Mesendoderm (in vitro differentiated cells): ENCODE measurements at regions not wholly inside any gene's neighbourhood (a gene's known extent, or its start where the extent isn't known, plus 50 kb on each side); places are given as distances from the start of the nearest gene placed in this dataset.
A peak's percentile ranks its signal among the peaks of the same experiment; 100 is the strongest.

Experiments
- DNase-seq: peaks from one replicate; pipeline ENCODE4 v3.0.0; 2013
- H2AK5ac ChIP-seq: 2 replicates; pipeline ENCODE4 v1.6.1; 2013; ENCODE audit warnings: low read length, inconsistent platforms
- H2BK120ac ChIP-seq: 2 replicates; pipeline ENCODE4 v1.6.1; 2013; ENCODE audit warnings: low read depth, mild to moderate bottlenecking, low read length, moderate library complexity, mixed read lengths
- H2BK15ac ChIP-seq: replicated peaks from 2 replicates; pipeline ENCODE4 v1.6.1; 2013; ENCODE audit warnings: low read depth, mild to moderate bottlenecking, moderate library complexity
- H2BK5ac ChIP-seq: 2 replicates; pipeline ENCODE4 v1.6.1; 2013; ENCODE audit warnings: low read length, inconsistent platforms
- H3K18ac ChIP-seq: 2 replicates; pipeline ENCODE4 v1.6.1; 2013; ENCODE audit warnings: mild to moderate bottlenecking, low read length, mixed read lengths
- H3K23ac ChIP-seq: one replicate; pipeline ENCODE4 v1.6.1; 2013; ENCODE audit warnings: low read length
- H3K27ac ChIP-seq: 2 replicates; pipeline ENCODE4 v1.5.1; 2013; ENCODE audit warnings: low read depth, mild to moderate bottlenecking, inconsistent platforms, low read length, moderate library complexity
- H3K27me3 ChIP-seq: 2 replicates; pipeline ENCODE4 v1.6.1; 2013; ENCODE audit warnings: low read length, control low read depth, mild to moderate bottlenecking, inconsistent platforms; ENCODE audit not compliant: insufficient read depth, poor library complexity
- H3K36me3 ChIP-seq: 2 replicates; pipeline ENCODE4 v1.6.1; 2013; ENCODE audit warnings: low read length, inconsistent platforms; ENCODE audit not compliant: control insufficient read depth, insufficient read depth
- H3K4ac ChIP-seq: one replicate; pipeline ENCODE4 v1.6.1; 2013; ENCODE audit warnings: low read depth, mild to moderate bottlenecking, low read length, moderate library complexity
- H3K4me1 ChIP-seq: 2 replicates; pipeline ENCODE4 v1.6.1; 2013; ENCODE audit warnings: low read depth, low read length, inconsistent platforms; ENCODE audit not compliant: control insufficient read depth
- H3K4me2 ChIP-seq: 2 replicates; pipeline ENCODE4 v1.6.1; 2013; ENCODE audit warnings: low read length
- H3K4me3 ChIP-seq: 2 replicates; pipeline ENCODE4 v1.5.1; 2013; ENCODE audit warnings: mild to moderate bottlenecking, low read length
- H3K56ac ChIP-seq: one replicate; pipeline ENCODE4 v1.6.1; 2013; ENCODE audit warnings: low read length
- H3K79me1 ChIP-seq: 2 replicates; pipeline ENCODE4 v1.6.1; 2013; ENCODE audit warnings: low read length, inconsistent platforms
- H3K79me2 ChIP-seq: 2 replicates; pipeline ENCODE4 v1.6.1; 2013; ENCODE audit warnings: mild to moderate bottlenecking, low read length; ENCODE audit not compliant: control insufficient read depth, insufficient read depth
- H3K9ac ChIP-seq: 2 replicates; pipeline ENCODE4 v1.6.1; 2013; ENCODE audit warnings: low read length, inconsistent platforms
- H4K5ac ChIP-seq: one replicate; pipeline ENCODE4 v1.6.1; 2013; ENCODE audit warnings: low read length
- H4K8ac ChIP-seq: one replicate; pipeline ENCODE4 v1.6.1; 2013; ENCODE audit warnings: low read depth, mild to moderate bottlenecking, control low read depth, low read length, moderate library complexity
- WGBS: extraction: QIAGEN DNeasy Blood & Tissue Kit; methylation state at CpG from one replicate; pipeline ENCODE4 v1.1.7; 2013; ENCODE audit warnings: low lambda C conversion rate, missing lambda C conversion rate; ENCODE audit not compliant: insufficient coverage; ENCODE audit errors: extremely low coverage; 5-methylcytosine and 5-hydroxymethylcytosine counted together

GRCh38 chr13:103546271-103546670 lies 480.1 kb upstream of the SLC10A2 start:
- H3K4me2 ChIP-seq, result no peak overlapping the region
- no peaks in the 10 kb centered on the region for H3K79me2 ChIP-seq
- no peaks in the 10 kb centered on the region for H3K27me3 ChIP-seq
- no peak overlapping the region for H2BK120ac ChIP-seq
- H3K56ac ChIP-seq, result no peak overlapping the region
- no peaks in the 10 kb centered on the region for H3K36me3 ChIP-seq
- no peak overlapping the region for H3K18ac ChIP-seq
- H4K5ac ChIP-seq, result no peak overlapping the region
- no peak overlapping the region for H3K4ac ChIP-seq
- no peak overlapping the region for H2BK15ac ChIP-seq
- H2BK5ac ChIP-seq, result no peak overlapping the region
- DNase-seq, result no peak
- H3K23ac ChIP-seq, result no peak overlapping the region
- H3K4me1 ChIP-seq, result no peaks in the 10 kb centered on the region
- no peak overlapping the region for H3K27ac ChIP-seq
- WGBS, result no CpG with 5 or more reads among the region's 1 CpG
- H3K9ac ChIP-seq, result no peak overlapping the region
- H3K79me1 ChIP-seq, result no peaks in the 10 kb centered on the region
- no peak overlapping the region for H3K4me3 ChIP-seq
- no peak overlapping the region for H2AK5ac ChIP-seq
- no peak overlapping the region for H4K8ac ChIP-seq

DNA sequence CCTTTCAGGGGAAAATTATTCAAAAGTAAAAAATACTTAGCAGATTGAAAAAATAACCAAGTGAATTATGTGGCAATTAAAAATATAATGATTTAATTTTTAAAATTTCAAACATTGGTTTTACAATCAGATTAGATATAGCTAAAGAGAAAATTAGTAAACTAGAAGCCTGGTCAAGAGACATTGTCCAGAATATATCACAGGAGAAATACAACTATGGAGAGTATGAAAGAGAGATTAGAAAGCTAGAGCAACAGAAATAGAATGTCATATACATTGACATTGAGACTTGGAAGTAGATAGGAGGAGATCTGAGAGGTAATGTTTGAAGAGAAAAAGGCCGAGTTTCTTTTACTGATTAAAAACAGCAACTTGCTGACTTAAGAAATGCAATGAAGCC lies 476.4 kb upstream of the SLC10A2 start:
- Histone ChIP-seq H3K56ac (no peak overlapping the region), H3K9ac (no peak overlapping the region), H3K4ac (no peak overlapping the region), H3K27me3 (no peaks in the 10 kb centered on the region), H3K4me1 (no peaks in the 10 kb centered on the region), H3K4me2 (no peak overlapping the region), H3K36me3 (no peaks in the 10 kb centered on the region), H4K5ac (no peak overlapping the region), H4K8ac (no peak overlapping the region), H3K79me1 (no peaks in the 10 kb centered on the region), H2AK5ac (no peak overlapping the region), H2BK120ac (no peak overlapping the region), H3K4me3 (no peak overlapping the region), H3K23ac (no peak overlapping the region), H3K79me2 (no peaks in the 10 kb centered on the region), H2BK5ac (no peak overlapping the region), H2BK15ac (no peak overlapping the region), H3K27ac (no peak overlapping the region), H3K18ac (no peak overlapping the region)
- WGBS, result no CpG with 5 or more reads among the region's 1 CpG
- DNase-seq, result no peak

GRCh38 chr13:103540382-103540765 lies 474.2 kb upstream of the SLC10A2 start:
- DNase-seq, result no peak
- WGBS, result no CpG with 5 or more reads among the region's 1 CpG

GRCh38 chr13:103539721-103540381 lies 473.6 kb upstream of the SLC10A2 start:
- Histone ChIP-seq H3K23ac (no peak overlapping the region), H4K8ac (no peak overlapping the region), H3K79me2 (no peaks in the 10 kb centered on the region), H3K56ac (no peak overlapping the region), H3K27ac (no peak overlapping the region), H3K27me3 (no peaks in the 10 kb centered on the region), H3K9ac (no peak overlapping the region), H3K4me2 (no peak overlapping the region), H3K79me1 (no peaks in the 10 kb centered on the region), H3K4me3 (no peak overlapping the region), H2BK120ac (no peak overlapping the region), H4K5ac (no peak overlapping the region), H2BK5ac (no peak overlapping the region), H3K4me1 (peaks cover 4% of the 10 kb centered on the region), H2AK5ac (no peak overlapping the region), H3K36me3 (no peaks in the 10 kb centered on the region), H3K18ac (no peak overlapping the region), H2BK15ac (no peak overlapping the region), H3K4ac (no peak overlapping the region)
- DNase-seq, result no peak
- WGBS, result no CpG with 5 or more reads among the region's 4 CpGs

More at GRCh38 chr13:103540382-103540765, 474.2 kb upstream of the SLC10A2 start:
- Histone ChIP-seq H3K9ac (no peak overlapping the region), H3K4me2 (no peak overlapping the region), H2AK5ac (no peak overlapping the region), H3K27ac (no peak overlapping the region), H3K56ac (no peak overlapping the region), H3K4ac (no peak overlapping the region), H3K4me1 (peaks cover 4% of the 10 kb centered on the region), H3K23ac (no peak overlapping the region), H2BK120ac (no peak overlapping the region), H3K79me2 (no peaks in the 10 kb centered on the region), H2BK5ac (no peak overlapping the region), H4K5ac (no peak overlapping the region), H3K36me3 (no peaks in the 10 kb centered on the region), H3K18ac (no peak overlapping the region), H3K79me1 (no peaks in the 10 kb centered on the region), H4K8ac (no peak overlapping the region), H3K4me3 (no peak overlapping the region), H3K27me3 (no peaks in the 10 kb centered on the region), H2BK15ac (no peak overlapping the region)

DNA sequence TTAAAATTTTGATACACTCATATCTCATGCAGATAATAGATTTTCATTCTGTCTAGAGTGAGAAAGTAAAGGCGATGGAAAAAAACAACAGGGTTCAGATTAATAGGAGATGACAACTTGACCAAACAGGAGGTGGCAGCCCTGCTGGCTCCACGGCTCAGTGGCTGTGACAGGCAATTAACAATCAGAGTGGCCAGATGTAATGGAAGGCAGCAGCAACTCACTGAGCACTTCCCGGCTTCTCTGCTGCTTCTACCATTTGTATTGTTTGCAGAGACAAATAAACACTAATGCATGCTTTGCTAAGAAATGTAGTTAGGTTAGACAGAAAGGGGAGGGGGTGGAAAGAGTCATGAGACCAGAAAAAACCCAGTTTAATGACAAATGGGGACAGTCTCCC lies 473.0 kb upstream of the SLC10A2 start:
- H4K8ac ChIP-seq, result no peak overlapping the region
- H3K18ac ChIP-seq, result no peak overlapping the region
- H2BK15ac ChIP-seq, result no peak overlapping the region
- no peaks in the 10 kb centered on the region for H3K79me1 ChIP-seq
- H4K5ac ChIP-seq, result no peak overlapping the region
- H3K4ac ChIP-seq, result no peak overlapping the region
- H3K4me2 ChIP-seq, result no peak overlapping the region
- no peak overlapping the region for H3K27ac ChIP-seq
- no peaks in the 10 kb centered on the region for H3K27me3 ChIP-seq
- no peak overlapping the region for H2AK5ac ChIP-seq
- no peak overlapping the region for H2BK120ac ChIP-seq
- no peak overlapping the region for H3K4me3 ChIP-seq
- no peak overlapping the region for H3K56ac ChIP-seq
- no peaks in the 10 kb centered on the region for H3K79me2 ChIP-seq
- WGBS, result no CpG with 5 or more reads among the region's 3 CpGs
- H2BK5ac ChIP-seq, result no peak overlapping the region
- peak; percentile 84 for DNase-seq
- H3K23ac ChIP-seq, result no peak overlapping the region
- peaks cover 4% of the 10 kb centered on the region for H3K4me1 ChIP-seq
- H3K36me3 ChIP-seq, result no peaks in the 10 kb centered on the region
- H3K9ac ChIP-seq, result no peak overlapping the region

DNA sequence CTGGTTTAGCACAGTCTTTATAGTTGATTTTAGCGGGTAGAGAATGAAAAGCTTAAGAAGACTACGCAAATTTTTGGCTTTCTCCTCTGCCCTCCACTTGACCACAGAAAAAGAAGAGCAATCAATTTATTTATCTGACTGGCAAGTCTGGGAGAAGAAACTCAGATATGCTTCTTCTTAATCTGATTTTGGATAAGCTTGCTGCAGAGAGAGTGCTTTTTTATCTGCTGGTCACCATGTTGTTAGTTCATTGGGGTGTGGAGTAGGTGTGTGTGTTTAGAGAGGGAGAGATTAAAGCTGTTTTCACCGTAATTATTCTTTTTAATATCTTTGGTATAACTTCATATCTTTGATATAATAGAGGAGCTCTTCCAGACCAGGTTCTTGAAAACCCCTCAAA lies 471.4 kb upstream of the SLC10A2 start:
- H3K4me1 ChIP-seq, result peaks cover 4% of the 10 kb centered on the region
- no CpG with 5 or more reads among the region's 3 CpGs for WGBS
- no peak overlapping the region for H2BK15ac ChIP-seq
- H3K27ac ChIP-seq, result no peak overlapping the region
- H3K79me1 ChIP-seq, result no peaks in the 10 kb centered on the region
- no peaks in the 10 kb centered on the region for H3K36me3 ChIP-seq
- H3K79me2 ChIP-seq, result no peaks in the 10 kb centered on the region
- H3K27me3 ChIP-seq, result no peaks in the 10 kb centered on the region
- peak; percentile 57 for DNase-seq
- H4K5ac ChIP-seq, result no peak overlapping the region
- H2BK5ac ChIP-seq, result peak overlapping the region; percentile 17
- H3K9ac ChIP-seq, result no peak overlapping the region
- H2BK120ac ChIP-seq, result peak overlapping the region; percentile 88
- no peak overlapping the region for H3K4ac ChIP-seq
- no peak overlapping the region for H4K8ac ChIP-seq
- H3K4me3 ChIP-seq, result no peak overlapping the region
- no peak overlapping the region for H2AK5ac ChIP-seq
- peak overlapping the region; percentile 94 for H3K18ac ChIP-seq
- H3K4me2 ChIP-seq, result no peak overlapping the region
- H3K23ac ChIP-seq, result no peak overlapping the region
- H3K56ac ChIP-seq, result no peak overlapping the region
